DMS 273 treated with DMSO at 0.1 percent for 48 hours (cell line): ENCODE measurements at regions not wholly inside any gene's neighbourhood (a gene's known extent, or its start where the extent isn't known, plus 50 kb on each side); places are given as distances from the start of the nearest gene placed in this dataset.
A peak's percentile ranks its signal among the peaks of the same experiment; 100 is the strongest.
"Not testable (repeated sequence)": the region's sequence is repeated elsewhere in the genome, so short reads cannot be mapped to it uniquely, and the experiment has no call there.

Experiments used
- DNase-seq: peaks from one replicate; lab custom pipeline; 2025; lab: John Stamatoyannopoulos, UW

DNA sequence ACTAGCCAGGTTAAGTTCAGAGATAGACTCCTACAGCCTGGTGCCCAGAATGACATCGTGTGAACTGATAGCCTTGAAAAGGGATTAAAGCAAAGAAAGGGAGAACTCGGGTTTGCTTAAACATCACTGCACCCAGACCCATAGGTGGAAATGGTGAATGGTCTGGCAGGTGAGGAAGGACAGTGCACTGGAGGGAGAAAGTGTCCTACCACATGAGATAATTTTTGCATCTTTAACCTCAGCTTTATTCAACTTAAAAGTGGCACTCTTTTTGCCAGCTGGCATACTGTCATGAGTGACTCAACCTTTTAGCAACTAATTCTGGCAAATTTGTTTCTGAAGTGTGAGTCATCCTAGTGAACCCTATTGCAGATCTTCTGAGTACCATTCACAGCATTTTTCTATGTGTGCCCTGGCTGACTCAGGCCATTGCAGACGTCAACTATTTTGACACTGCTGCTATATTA, 53.0 kb upstream of the DAPP1 start:
- no peak for DNase-seq

DNA sequence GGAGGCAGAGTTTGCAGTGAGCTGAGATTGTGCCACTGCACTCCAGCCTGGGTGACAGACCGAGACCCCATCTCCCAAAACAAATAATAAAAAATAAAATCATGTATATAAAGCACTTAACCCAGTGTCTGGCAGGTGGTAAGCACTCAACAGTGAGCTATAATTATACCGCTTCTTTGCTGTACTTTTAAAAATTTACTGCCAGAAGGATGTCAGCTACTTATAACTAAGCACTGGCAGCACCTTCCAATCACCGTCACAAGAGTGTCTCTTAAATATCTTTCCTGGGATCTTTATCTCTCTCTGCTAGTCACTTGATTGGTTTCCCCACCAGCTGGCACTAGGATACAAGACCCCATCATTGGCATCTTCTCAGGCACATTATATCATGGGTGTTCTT, 53.9 kb upstream of the DAPP1 start:
- no peak for DNase-seq

DNA sequence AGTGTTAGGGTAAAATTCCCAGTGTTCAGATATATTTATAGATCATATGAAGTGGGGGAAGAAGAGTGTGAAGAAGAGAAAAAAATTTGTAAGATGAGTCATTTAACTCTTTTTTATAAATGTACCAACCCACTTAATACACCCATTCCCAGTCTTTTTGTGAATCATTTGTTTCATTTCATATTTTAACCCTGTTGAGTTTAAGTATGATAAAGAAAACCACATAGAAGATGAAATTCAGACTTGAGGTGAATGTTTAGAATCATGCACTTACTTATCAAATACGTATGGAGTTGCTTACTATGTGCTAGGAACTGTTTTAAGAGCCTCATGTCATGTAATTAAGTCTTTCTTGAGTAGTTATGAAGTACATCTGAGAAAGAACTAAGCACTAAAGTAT, 56.6 kb upstream of the DAPP1 start:
- DNase-seq: no peak

DNA sequence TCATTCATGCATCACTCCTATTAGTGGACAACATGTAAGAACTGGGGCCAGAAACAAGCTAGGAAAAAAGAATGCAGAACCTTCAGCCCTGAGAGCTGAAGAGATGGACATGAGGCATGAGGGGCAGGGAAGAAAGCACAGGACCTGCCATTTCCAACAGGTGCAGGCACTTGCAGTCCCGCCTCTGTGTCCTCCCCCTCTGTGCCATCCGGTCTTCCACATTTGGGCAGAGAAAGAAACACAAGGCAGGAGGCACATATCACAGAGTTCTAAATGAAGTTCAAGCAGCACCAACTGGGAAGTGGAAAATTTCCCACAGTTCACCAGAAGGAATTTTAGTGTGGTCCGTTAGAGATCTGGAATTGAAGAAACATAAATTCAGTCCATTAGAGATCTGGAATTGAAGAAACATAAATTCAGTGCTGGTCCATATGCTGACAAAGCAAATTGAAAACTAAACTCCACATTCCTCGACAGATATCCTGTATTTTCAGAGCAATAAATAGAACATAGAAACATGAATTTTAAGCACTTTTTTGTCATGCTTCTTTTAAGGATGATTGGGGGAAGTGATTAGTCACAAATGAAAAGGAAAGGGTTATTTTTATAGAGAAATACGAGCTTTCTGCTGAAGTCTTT, 57.2 kb upstream of the DAPP1 start:
- DNase-seq: no peak

DNA sequence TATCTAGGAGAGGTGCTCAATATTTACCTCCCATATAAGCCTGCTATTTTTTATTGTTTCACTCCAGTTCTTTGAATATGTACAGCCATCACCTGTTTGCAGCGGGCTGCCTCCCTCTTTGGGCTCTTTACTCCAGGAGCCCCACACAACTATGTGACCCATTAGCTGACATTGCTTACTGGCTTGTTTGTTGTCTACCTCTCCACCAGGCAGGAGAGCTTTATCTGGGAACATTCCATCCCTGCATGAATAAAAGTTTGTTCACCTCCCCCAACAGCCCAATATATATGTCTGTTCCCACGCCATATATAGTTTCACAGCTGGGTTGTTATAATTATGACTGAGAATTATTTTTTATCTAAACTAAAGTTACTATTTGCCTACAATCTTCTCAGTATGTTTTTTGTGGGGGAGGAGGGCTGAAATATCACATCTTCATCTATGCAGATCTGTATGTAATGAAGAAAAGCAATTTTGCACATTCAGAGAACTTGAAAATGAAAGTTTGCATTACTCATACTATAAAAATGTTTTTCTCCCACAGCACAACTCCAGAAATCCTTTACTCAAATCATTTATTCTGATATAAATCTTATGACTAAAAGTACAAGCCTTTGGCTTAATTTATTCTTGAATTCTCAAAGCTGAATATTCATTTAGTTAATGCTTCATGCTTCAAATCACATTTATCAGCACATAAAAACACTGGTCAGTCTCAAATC, 61.2 kb upstream of the DAPP1 start:
- no peak for DNase-seq

DNA sequence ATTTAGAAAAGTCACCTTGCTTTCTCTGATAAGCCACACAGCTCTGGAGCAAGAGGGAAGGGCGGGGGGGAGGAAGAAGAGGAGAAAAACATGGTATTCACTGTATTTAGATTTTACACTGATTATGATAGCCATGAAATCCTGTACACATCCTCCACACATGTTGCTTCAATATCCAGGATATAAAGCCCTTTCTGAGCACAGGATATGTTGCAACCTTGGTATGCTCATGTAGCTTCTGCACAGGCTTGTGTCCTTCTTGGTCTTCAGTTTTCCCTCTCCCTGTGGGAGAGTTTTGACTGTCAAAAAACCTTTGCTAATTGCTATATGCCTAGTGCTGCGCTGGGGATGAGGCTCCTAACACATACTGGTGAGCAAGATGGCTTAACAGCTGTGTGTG, 61.9 kb upstream of the DAPP1 start:
- no peak for DNase-seq

DNA sequence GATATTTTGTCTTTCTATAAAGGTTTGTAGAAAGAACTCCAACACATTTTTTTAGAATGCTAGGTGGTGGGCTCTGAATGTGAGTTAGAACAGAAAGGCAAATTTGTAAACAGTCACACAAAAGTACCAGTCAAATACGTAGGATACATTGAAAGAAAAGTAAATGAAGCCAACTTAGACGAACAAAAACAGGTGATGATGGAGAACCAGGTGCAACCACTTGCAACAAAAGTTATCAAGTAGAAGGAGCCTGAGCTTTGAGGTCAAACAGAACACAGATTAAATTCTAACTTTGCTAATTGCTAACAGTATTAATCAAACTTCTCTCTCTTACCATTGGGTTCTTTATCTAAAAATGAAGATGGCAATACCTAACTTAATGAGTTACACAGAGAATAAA, 62.7 kb upstream of the DAPP1 start:
- no peak for DNase-seq

DNA sequence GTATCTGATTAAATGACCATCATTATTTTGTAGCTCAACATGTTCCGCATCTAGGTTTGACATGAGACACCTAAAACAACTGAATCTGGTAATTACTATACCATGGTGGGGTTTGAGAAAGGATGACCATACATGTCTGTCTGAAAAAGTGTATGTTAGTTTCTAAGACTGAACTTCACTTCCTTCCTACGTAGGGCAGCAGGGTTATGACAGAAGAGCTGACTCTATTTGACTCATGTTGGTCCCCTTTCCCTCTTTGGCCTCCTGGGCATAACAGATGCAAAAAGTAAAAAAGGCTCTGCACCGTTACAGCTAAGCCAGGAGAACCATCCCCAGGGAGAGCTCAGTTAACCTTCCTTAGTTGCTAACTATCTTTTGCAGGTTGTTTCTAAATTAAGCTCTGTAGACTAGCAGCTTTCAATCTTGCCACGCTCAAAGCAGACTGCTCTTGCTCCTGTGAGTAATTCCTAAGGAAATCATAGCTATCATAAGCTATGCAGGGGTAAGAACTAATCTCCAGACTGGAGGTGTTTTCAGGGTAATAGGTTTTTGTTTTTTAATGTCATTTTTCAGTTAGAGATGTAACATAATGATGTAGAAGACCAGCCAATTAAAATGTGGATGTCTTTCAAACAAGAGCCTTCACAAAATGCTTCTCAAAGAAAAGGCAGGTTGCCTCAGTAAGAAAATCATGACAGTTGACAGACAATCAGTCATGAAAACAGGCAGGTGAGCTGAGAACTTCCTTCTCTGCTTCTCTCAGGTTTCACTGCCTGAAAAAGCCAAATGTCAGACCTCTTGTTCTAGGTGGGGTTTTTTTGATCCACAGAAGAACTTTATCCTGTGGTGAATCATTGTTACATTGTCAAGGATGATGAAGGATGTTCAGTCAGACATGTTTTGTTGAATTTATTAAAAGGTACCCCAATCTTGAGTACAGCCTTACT, 66.9 kb upstream of the DAPP1 start:
- no peak for DNase-seq

DNA sequence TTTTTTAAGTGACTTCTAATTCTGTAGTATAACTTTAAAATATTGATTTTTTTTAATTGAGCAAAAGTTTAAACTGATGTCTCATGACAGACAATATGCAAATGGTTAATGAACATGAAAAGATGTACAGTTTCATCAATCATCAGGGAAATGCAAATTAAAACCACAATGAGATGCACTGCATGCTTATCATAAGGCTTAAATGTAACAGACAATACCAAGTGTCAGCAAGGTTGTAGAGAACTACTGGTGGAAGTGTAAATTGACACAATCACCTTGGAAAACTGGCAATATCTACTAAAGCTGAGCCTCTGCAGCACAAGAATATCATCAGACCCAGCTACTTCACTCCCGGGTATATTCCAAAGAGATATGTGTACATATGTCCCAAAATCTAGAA, 70.2 kb upstream of the DAPP1 start:
- DNase-seq: no peak

DNA sequence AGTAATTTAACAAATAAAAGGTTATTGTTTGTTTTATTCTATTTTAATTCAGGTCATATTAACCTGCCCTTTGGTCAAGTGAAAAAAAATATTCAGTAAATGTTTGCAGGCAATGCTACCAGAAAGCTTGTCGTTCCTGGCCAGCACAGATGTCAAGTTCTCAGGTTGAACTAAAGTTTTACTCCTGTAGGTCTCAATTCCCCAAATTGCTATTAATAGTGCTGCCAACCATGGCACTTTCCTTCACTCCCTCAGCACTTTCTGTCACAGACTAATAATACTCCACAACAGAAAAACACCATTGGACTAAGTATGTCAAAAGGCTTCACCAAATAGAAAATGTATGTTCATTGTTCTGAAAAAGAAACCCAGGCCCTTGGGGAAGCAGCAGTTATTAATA, 79.2 kb upstream of the C4orf54 start:
- no peak for DNase-seq

DNA sequence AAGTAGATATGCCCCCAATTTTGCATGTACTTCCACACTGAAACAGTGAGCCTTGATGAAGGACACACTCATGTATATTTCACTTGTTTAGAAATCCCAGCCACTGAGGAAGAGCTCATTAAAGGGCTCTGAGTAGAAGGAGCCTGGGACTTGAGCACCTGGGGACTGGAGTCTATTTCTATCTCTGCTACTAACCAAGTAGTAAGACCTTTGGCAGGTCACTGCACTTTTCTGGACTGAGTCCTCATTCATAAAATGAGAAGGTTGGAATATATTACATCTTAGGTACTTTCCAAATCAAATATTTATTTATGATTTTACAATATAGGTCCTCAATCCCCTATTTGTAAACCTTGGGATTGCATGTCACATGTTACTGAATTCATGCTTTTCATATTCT, 78.2 kb upstream of the C4orf54 start:
- DNase-seq: no peak

DNA sequence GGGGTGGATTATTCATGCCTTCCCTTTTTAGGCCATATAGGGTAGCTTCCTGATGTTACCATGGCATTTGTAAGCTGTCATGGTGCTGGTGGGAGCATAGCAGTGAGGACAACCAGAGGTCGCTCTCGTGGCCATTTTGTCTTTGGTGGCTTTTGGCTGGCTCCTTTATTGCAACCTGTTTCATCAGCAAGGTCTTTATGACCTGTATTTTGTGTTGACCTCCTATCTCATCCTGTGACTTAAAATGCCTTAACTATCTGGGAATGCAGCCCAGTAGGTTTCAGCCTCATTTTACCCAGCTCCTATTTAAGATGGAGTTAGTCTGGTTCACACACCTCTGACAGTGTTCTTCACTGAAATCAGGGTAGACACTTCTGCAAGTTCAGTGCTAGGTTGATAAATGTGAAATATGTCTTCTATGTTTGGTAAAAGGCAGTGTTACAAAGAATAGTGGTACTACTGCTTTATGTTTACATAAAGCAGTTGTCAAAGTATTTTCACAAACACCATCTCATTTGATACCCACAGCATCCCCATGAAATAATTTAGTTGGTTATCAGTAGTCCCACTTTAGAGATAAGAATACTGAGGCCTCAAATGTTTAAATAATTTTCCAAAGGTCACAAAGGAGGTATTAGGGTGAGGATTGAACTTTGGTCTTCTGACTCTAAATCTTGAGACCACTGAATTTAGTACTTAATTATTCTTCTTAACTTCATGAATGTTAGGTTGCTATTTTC, 77.1 kb upstream of the C4orf54 start:
- no peak for DNase-seq

DNA sequence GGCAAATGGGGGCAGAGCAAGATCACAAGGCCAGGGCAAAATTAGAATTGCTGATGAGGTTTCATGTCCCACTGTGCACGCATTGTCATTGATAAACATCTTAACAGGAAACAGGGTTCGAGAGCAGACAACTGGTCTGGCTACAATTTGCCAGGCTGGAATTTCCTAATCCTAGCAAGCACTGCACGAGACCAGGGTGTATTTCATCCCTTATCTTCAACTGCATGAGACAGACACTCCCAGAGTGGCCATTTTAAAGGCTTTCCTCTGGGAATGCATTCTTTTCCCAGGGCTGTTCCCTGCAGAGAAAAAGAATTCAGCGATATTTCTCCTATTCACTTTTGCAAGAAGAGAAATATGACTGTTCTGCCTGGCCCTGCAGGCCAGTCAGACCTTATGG, 75.8 kb upstream of the C4orf54 start:
- not testable (repeated sequence) for DNase-seq

DNA sequence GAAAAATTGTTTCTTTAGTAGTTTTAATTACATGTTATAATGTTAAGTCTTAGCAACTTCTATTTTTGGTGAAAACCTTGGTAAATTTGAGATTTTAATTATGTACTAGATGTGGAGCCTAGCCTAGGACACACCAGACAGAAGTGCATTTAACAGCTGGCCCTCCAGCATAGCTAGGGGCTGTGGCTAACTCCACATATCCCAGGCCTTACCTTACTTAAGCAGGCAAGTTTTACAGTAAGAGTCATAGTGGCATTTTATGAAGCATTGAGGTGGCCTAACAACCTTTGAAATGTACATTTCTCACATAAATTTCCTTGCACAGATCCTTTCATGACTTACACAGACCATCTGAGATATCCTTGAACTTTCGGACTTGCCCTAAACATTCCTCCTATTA, 71.6 kb upstream of the C4orf54 start:
- no peak for DNase-seq

DNA sequence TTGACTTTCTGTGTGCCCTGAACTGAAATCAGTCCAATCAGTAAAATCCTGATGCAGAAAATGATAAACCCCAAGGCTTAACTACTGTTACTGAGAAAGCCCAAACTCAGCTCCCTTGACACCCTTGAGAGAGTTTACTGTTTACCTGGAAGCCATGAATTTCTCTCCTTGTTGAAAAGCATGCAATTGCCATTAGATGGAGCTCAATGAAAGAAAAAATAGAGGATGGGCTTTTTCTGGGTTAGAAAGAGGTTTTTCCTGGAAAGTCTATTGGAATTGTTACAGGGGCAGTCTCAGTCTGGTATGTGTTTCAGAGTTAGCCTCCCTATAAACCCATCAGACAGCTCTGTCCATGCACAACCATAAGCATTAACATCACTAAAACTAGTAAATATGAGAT, 66.4 kb upstream of the C4orf54 start:
- DNase-seq: no peak

DNA sequence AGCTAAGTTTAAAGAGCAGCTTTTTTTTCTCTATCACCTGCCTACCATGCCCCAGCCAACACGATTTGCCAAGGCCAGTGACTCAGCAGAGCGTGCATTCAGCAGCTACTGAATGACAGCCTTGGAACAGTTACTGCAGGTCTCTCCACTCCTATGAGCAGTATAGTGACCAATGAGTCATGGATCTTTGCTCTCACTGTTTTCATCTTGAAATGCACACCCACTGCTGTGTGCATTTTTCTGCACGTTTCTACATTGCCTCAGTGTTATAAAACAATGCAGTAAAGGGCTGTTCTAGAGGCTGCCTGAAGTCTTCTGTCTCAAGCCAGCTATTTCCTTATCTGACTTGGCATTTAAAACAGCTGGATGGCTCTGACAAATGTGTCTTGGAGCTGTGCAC, 66.0 kb upstream of the C4orf54 start:
- peak; percentile 23 for DNase-seq

DNA sequence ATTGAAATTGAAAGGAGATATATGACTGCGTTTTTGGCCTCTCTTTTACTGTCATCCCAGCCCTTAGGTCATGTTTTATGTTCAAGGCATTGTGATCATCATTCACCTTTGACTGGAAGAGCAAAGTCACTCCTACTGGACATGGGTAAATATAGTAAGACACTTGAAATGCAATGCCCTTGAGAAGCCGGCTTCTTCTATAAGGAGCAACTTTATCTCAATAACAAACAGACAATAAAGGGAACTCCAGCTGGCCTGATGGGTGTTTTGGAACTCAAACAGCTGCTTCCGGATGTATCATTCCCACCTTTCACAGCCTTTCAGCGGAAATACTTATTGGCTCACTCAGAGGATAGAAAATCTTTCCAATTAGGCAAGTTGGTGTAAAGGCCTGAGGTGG, 65.1 kb upstream of the C4orf54 start:
- DNase-seq: no peak

DNA sequence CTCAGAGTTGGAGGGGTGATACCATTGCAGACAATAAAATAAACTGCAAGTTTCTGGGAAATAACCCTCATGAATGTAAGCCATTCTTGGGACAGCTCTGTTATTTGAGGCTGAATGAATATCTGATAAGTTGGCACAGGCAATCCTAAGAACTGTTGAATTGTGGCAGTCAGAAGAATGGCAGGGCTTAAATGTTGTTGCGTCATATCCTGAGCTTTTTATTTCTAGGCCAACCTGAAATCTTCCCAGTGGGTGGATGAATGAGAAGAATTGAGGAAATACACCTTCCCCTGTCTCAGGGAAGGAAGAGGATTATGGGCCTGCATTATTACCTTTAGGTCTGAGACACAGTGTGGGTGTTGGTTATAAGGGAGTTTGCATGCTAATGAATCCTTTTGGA, 64.4 kb upstream of the C4orf54 start:
- DNase-seq: no peak

DNA sequence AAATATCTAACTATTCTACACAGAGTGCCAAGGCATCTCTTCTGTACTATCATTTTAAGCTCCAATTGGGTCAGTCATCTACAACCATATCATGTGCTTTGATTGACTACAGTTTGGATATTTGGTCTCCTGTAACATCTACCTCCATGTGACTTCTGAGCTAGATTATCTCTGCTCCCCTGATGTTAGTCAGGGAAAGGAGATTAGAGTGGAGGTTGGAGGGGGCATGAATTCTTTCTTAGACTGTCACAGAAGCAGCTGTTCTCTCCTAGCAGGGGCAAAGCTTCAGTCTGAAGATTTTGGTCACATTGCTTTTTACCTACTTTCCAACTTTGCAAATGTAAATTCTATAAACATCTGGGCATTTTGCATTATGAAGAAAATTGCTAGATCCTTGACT, 62.6 kb upstream of the C4orf54 start:
- no peak for DNase-seq

DNA sequence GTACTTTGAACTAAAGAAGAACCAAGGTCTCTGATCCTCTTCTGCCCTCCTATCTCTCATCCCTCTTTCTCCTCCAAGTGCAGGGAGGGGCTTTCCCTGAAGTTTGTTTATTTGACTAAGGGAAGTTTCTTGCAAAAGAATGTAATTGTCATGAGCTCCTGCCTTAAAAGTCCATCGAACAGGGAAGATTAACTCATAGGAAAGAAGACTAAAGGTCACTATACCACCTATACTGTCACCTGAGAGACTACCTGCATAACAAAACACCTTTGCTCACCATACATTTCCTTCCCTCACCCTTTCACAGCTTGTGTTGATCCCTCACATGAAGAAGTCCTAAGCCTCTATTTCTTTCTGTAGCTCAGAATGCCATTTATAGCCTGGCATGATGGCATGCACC, 59.4 kb upstream of the C4orf54 start:
- DNase-seq: no peak

DNA sequence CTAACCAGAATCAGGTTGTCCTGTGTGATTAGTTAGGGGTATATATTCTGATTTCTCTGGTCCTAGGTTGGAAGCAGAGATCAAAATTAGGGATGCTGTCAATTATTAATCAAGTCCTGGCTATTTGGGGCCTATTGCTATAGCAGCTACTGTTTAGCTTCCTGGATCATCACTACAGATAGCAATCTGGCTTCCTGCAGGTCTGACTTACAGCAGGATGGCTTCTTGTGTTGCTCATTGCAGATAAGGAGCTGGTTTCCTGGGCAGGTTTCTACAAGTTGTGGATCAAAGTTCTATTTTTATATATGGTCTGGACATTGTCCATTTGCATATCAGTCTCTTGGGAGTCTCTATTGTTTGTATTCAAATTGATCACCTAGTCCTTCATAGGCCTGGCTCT, 57.7 kb upstream of the C4orf54 start:
- DNase-seq: no peak

DNA sequence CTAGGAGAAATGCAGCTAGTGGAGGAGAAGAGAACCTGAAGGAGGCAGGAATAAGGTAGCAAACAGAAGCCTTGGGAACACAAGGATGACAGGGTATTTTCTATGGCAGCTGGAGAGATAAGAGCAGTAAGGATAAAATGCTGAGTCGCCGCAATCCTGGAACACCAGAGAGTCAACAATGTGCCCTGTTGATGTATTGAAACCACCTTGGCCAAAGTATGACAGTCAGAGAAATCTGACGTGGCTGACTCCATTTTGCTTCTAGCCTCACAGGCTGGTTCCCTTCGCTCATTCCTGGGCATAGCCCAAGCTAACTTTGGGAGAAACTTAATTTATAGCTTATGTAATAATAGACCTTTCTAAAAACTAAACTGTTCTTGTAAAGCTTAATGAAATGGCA, 56.6 kb upstream of the C4orf54 start:
- DNase-seq: no peak
